Esophagus mucosa (tissue), 1 donor: ENCODE measurements at regions not wholly inside any gene's neighbourhood (a gene's known extent, or its start where the extent isn't known, plus 50 kb on each side); places are given as distances from the start of the nearest gene placed in this dataset.

ENCODE experiments used
- ATAC-seq: fragments of 200-7000 bp; cut with Tn5 transposase; one replicate; pipeline ENCODE4 v1.9.1; 2020
- donor health status: DM: yes; HTN: yes; CAD: no.

DNA sequence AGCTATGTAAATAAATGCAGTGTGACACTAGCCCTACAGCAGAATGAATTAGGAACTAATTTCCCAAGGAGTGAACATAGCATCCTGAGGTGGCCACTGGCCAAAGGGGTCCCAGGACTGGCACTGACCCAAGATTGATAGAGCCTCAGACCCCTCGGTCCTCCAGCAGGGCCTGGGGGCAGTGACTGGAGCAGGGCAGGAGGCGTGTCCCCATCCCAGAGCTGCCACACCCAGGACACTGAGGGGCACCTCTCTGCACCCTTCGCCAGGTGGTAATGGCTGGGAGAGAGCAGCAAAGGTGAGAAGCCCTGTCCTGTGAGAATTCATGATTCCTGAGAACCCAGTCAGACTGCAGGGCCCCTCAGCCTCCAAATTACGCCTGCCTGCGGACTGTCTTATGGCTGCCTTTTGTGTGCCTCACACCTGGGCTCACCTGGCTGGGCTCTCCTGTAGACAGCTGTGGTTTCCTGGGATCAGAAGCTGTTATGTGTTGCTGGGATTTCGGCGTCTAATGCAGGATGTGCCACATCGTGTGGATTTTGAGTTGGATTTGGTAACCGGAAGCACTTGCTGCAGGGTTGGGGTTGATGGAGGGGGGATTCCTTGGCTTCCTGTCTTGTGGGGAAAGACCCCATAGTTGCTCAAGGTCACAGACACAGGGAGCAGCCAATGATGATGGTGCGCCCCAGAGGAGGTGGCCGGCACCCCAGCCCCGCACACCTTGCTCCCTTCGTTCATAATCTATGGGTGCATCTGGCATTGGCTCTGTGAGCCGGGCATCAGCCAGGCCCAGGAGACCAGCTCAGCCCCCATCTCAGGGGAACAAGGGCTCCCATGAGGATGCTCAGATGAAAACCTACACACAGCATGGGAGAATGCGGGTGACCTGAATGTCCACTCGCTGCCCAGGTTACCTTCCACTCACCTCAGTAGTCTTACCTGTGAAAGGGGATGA lies 582.9 kb downstream of the BRD1 start:
- no peak for ATAC-seq

DNA sequence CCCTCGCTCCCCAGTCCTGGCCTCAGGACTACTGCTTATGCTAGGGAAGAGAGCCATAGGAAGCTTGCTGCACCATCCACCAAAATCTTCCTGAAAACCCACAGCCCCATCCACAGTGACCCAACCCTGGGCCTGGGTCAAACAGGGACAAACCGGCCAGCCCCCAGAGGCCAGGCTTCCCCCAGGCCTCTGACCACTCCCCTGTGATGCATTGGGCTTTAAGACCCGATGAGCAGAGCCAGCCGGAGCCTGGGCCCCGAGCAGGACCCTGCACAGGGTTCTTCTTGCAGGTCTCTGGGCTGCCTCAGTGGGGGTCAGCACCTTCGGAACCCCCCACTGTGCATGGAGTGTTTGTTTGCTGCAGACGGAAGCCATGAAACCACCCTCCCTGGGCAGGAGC lies 583.7 kb downstream of the BRD1 start:
- ATAC-seq, result no peak

DNA sequence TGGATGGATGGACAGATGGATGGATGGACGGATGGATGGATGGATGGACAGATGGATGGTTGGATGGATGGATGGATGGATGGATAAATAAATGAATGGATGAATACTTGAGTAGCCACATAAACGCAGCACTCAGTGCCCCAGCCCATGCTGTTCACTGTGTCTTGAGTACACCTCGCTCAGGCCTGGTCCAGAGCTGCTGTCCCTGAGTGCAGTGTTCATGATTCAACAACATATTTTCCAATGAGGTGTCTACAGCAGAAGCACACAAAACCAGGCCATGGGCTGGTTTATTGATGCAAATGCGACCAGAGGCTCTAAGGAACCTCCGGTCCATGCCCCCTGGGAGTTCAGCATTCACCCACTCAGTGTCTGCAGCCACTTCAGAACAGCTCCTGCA lies 584.3 kb downstream of the BRD1 start:
- no peak for ATAC-seq

DNA sequence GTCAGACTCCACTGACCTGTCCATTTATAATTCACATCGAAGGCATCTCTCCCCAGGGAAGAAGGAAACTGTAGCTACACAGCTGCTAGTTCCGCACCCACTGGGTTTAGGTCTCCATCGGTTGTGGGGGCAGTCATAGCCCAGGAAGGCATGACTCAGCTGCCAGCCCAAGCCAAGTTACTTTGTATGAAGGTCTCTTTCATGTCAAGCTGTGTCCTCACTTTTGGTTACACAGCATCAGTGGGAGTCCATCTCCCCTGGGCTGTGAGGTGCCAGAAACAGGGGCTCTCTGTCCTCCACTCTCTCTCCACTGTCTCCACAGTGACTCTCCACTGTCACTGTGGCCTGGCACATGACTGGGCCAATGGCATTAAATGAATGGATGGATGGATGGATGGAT lies 585.2 kb downstream of the BRD1 start:
- no peak for ATAC-seq

DNA sequence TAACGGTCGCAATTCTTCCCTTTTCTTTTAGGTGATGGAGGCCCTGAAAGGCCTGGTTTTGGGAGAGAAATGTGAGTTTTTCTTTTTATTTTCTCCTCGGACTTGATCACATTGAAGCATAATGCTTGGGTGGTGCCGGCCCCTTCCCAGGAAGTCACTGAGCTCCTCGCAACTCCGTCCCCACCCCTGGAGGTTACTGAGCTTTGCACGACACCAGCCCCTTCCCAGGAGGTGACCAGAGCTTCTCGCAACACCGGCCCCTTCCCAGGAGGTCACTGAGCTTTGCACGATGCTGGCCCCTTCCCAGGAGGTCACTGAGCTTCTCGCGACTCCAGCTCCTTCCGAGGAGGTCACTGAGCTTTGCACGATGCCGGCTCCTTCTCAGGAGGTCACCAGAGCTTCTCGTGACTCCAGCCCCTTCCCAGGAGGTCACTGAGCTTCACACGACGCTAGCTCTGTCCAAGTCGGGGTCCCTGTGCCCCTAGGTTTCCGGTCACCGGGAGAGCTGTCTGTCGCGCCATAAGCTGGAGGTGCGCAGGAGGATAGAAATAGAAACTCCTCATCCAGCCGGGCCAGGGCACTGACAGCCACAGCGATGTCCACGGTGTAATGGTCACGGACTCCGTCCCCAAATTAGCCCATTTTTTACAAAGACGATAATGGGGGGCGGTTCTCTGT lies 586.4 kb downstream of the BRD1 start:
- ATAC-seq, result no peak

DNA sequence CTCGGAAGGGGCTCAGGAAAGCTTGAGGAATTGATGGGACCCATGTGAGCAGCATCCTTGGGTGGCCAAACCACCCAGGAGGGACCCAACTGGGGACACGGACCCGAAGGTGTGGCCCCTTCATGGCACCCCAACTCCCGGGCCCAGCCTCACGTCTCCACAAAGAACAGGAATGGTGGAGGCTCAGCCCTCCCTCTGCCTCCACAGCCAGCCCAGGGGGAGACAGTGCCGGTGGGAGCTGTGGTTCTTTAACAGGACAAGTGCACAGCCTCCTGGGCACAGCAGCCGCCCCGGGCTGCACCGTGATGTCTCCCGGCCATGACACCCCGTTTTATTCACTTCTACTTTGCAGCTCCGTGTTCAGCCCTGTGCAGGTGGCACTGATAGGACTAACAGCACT lies 587.2 kb downstream of the BRD1 start:
- ATAC-seq, result no peak

DNA sequence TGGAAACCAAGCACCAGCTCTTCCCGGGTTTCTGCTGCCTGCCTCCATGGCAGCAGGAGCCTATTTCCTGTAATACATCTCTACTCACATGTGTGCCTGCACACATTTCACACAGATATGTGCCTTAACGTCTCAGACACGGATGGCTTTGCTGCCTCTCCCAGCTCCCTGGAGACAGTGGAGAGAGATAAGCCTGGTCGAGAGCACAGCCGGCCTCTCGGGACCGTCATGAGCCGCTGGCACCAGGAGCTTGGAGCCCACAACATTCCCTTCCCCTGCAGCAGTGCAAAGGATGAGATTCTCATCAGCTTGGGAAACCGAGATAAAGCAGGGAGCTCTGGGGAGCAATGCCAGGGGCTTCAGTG lies 587.7 kb downstream of the BRD1 start:
- no peak for ATAC-seq

DNA sequence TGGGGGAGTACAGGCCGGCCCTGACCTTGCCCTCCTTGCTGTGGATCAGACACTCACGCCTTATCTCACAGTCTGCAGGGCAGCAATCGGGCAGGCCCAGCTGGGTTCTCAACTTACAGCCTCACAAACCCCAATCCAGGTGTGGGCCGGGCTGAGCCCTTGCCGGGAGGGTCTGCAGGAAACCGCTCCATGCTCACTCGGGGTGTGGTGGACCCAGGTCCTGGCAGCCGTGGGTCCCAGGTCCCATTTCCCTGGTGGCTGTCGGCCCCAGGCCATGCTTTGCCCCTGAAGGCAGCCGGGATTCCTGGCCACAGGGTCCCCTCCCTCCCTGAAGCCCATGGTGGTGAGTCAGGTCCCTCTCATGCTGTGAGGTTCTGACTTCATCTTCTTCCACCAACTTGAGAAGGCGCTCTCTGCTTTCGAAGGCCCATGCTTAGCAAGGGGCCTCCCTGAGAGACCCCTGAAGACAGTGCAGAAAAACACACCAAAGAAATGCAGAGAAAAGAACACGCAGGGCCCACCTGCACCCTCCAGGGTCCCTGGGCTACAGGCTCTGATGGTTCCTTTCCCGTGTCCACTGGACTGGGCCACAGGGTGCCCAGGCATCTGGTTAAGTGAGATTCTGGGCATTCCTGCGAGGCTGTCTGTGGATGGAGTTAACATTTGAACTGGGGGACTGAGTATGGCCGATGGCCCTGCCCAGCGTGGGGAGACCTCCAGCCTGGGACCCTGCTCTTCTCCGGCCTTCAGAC lies 588.2 kb downstream of the BRD1 start:
- no peak for ATAC-seq

DNA sequence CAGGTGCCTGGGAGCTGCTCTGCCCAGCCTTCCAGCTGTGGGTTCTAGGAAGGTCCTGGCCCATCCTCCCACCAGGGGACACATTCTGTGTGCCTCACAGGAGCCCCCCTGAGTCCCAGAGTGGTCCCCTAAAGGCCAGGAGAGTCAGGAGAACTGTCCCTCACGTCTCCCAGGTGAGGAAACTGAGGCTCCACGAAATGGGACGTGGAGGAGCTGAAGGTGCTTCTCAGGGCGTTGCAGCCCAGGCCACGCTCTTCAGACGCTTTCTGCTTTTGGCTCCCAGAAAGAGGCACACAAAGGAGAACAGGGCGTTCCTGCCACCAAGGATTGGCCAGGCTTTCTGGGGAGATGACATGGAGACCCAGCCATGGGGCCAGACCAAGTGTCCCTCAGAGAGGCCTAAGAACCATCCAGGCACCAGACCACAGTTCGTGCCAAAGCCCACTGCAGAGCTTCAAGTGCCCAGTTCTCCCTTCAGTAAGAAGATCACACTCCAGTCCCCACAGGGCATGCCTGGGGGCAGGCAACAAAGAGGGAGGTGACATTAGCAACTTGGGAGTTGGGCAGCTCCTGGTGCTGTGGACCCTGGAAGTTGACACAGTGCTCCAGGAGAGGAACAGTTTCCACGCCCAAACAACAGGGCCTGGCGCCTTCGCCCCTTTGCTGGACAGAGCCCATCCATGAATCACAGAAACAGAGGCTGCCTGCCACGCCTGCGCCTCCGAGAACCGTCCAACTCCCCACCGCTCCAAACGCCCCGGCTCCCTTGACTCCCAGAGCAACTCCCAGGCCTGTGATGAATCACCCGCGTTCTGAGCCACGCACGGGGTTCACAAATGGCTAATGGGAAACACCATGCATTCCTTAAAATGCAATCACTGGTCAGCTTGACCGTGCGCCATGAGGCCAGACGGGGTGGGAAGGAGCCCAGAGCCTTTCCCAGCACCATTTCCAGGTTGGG lies 589.2 kb downstream of the BRD1 start:
- no peak for ATAC-seq

DNA sequence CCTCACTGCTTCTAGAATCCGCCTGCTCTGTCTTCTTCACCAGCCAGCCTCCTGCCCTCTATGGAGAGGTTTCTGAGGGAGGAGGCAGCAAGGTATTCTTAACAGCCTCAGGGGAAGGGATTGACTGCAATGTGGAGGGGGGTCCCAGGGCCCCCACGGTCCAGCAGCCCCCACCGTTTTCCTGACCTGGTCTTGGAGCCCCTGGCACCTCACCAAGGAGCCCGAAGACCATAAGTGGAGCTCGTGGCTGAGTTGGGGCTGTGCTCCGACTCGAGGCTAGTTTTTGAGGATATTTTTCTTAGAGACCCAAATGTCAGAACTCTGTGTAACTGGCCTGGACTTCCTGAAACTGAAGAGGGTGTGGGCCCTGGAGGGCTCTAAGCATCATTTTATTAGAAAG lies 590.0 kb downstream of the BRD1 start:
- no peak for ATAC-seq

DNA sequence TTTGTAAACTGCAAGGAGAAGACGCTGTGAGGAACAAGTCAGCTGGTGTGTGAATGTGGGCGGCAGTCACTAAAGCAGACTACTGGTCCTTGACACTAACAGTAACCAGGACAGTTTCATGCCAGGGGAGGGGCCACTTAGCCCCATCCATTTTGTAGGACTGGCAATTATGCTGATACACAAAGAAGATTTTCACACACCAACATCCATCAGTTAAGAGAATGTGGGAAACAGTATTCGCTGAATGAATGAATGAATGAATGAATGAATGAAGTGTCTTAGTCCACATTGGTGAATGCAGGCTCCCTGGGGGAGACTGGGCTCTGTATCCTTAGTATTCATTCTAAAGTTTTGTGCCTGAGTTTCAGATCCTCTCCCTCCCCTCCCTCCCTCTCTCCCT lies 590.4 kb downstream of the BRD1 start:
- ATAC-seq, result no peak

DNA sequence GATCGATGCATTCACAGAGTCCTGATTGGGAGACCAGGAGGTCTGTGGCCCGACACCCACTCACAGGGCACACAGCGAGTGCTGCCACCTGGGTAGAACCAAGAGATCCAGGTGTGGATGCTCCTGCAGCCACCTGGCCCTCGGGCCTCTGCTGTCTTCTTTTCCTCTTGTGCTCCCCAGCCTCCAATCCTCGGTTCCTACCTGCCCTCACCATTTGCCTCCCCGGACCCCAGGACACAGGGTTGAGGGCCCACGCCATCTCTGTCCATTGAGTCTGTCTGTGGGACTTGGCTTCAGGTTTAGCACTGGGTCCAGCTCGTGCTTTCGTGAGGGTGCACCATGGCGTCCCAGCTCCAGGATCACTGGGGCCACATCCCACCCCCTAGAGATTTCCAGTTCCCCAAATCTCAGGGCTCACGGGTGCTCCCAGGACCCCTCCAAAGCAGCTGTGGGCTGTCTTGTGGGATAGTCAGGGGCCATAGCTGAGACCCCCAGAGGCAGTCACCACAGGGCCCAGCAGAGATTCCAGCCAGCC lies 591.1 kb downstream of the BRD1 start:
- ATAC-seq, result no peak

DNA sequence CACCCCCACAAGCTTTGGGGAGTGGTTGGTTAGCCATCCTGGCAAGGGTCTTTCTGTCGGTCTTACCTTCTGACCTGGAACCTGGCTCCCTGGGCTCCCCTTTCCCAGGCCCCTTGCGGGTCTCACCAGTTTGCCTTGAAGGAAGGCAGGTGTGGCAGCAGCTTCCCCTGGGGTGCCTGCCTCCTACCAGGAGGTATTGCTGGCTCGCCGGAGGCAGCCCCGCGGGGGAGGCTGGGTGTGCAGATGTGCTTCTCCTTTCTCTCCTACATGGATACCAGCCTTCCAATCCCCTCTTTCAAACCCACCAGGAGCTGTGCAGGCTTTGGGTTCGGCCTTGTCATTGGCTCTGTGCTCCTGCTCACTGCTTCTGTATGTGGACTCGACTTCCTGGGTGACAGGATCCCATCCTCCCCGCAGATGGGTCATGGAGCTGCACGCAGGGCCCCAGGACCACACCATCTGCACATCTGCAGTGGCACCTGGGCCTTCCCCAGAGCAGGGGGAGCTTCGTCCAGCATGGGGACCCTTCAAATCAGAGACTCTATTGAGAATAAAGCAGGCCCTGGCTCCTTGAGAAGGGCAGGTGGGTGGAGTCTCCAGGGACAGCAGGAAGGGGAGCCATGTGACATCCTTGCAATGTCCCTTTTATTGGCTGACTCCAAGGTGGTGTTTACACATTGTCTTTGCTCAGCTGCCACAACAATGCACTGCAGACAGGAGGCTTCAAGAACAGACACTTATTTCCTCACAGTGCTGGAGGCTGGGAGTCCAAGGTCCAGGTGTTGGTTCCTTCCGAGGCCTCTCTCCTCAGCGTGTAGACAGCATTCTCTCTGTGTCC lies 592.0 kb downstream of the BRD1 start:
- no peak for ATAC-seq

DNA sequence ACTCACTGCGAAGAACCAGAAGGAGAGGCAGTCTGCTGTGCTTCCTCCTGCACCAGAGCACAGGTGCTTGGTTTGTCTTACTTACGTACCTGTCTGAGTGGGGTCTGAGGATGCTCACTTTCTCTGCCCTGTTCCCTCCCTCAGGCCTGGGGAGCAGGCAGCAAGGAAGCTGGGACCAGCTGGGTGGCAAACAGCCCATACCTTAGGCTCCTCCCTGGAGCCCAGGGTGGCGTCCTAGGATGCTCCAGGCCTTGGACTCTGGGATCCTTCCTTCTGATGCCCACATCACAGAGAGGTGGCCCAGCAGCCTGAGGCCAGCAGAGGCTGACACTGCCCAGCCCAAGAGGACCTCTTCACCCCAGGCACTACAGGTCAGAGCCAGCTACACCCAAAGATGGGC lies 593.2 kb downstream of the BRD1 start:
- ATAC-seq, result no peak

DNA sequence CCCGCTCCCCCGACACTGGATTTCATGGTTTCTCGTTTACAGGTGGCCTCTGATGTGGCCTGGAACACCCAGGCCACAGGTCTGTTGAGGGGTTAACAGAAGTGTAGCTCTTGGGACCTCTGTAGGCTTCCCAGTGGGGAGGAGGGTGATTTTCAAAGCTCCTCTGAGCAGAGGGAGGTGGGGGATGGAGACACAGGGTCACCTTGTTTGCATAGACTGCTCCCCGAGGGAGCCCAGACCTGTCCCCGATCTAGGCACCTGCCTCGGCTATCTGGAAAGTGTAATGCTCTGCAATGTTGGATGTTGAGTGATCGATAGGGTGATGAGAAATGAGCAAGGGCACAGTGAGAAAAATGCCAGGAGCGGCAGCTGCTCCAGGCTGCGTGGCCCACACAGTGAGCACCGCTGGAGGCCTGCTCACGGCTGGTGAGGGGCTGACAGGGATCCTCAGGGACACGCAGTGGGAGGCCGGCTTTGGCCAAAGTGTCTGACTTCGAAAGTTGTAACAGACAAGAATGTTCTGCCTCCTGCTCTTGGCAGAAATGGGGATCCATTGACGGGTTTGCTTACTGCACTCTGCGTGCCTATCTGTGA lies 594.1 kb downstream of the BRD1 start:
- no peak for ATAC-seq

DNA sequence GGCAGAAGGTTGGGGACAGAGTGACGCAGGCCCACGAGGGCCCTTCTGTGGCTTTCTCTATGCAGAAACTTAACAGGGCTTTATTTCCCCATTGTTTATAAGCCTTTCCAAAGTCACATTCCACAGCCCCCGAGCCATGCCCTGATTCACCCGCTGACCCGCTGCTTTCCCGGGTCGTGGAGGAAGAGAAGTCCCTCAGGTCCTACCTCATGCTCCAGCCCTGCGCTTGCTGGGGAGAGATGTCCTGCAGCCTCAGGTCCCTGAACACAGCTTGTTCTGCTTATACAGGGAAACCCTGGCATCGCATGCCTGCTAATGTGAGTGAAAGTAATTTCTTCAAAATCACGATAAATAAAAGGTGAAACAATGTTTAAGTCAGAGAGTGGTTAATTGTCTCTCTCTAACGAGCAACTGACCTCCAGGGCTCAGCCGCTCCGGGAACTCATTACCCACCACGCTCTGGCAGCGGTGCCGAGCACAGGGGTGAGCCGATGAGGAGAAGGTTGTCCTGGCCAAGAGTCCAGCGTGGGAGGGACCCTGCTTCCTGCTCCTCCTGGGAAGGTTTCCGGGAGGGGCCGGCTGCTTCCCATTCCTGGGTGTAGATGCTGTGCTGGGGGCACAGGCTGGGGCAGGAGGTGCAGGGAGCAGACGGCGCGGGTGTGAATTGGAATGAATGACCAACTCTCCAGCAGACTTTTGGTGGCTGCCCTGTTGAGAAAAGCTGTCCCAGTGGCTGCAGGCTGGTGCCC lies 595.2 kb downstream of the BRD1 start:
- no peak for ATAC-seq

DNA sequence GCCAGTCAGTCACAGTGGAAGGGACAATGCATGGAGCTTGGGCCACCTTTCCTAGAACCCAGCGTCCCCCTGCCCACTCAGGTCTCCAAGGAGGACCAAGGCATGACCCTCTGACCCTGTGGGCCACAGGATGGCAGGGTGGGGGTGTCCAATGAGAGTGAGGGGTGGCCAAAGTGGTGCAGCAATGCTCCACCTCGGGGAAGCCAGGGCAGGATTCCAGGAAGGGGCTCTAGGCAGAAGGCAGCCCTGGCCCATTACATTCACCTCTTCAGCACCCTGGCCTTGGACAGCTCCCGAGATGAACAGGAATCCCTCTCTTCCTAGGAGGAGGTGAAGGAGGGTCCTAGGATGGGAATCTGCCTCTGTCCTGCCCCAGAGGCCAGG lies 597.5 kb downstream of the BRD1 start:
- ATAC-seq, result no peak

DNA sequence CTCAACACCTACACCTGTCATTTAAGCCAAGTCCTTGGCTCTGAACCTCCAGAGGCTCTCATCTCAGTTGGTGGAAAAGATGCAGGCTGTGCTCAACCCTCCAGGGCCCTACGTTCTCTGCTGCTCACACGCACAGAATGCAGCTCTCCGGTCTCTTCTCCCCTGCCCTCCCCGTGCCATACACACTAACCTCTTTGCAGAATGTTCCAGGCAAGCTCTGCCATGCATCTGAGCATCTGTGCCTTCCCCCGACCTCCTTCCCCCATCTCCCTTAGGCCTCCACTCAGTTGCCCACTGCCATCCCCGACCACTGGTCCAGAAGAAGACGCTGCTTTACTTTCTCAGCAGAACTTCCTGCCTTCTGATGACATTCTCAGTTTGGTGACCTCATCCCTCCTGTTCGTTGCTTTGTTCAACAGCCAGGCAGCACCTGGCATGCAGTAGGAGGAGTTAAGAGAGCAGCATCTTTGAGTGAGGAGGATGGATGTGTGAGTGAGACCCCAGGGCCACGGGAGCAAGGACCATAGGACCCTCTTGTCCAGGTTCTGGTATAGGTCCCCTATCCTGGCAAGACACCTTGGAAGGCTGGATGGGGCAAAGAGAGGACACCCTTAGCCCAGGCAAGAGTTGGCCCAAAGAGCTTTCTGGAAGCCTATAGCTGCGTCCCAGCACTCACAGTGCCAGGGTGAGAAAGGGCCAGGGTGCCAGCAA lies 598.0 kb downstream of the BRD1 start:
- no peak for ATAC-seq

DNA sequence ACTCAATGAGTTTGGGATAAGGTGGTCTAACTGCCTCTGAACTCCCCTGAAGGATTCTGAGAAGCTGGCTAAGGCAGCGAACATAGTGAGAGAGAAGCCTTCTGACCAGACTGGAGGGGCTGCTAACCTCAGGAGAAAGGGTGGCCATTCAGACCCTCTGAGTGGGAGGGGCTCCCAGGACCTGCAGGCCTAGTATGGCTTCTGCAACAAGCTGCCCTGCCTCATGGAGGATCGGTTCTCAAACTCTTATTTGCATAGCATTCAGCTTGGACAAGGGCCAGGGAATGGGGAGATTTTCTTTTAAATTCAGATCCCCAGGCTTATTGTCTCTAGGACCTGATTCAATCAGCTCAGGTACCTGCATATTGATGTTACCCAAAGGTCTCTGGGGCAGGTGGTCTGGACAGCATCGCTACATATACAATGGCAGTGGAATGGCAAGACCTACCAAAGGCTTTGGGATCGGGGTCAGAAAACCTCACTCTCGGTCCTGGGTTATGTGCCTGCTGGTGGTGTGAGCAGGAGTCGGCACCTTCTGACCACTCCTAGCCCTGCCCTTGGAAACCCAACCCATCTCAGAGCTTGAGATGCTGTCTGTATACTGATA lies 599.1 kb downstream of the BRD1 start:
- no peak for ATAC-seq
